CD4-positive, alpha-beta T cell treated with Interleukin-10 for 1 hour (primary cell): ENCODE measurements at regions not wholly inside any gene's neighbourhood (a gene's known extent, or its start where the extent isn't known, plus 50 kb on each side); places are given as distances from the start of the nearest gene placed in this dataset.
"Not testable (repeated sequence)": the region's sequence is repeated elsewhere in the genome, so short reads cannot be mapped to it uniquely, and the experiment has no call there.

Experiments
- DNase-seq: peaks from one replicate; pipeline ENCODE4 v3.0.0-alpha.2; 2020

- no peak for DNase-seq
Measured at GRCh38 chr6:134666125-134666524, 283.8 kb downstream of the ALDH8A1 start.

GRCh38 chr6:134665029-134665723, 284.7 kb downstream of the ALDH8A1 start:
- DNase-seq: no peak

- DNase-seq: no peak
Measured at GRCh38 chr6:134663800-134664535, 285.9 kb downstream of the ALDH8A1 start.

- no peak for DNase-seq
Measured at GRCh38 chr6:134663356-134663755, 286.5 kb downstream of the ALDH8A1 start.

GRCh38 chr6:134662077-134662700, 287.7 kb downstream of the ALDH8A1 start:
- DNase-seq: no peak

GRCh38 chr6:134659885-134660284, 290.0 kb downstream of the ALDH8A1 start:
- not testable (repeated sequence) for DNase-seq

GRCh38 chr6:134658596-134658995, 291.3 kb downstream of the ALDH8A1 start:
- DNase-seq: no peak

GRCh38 chr6:134657751-134658527, 292.0 kb downstream of the ALDH8A1 start:
- no peak for DNase-seq

- no peak for DNase-seq
Measured at GRCh38 chr6:134657343-134657742, 292.6 kb downstream of the ALDH8A1 start.

GRCh38 chr6:134654751-134655150, 295.1 kb downstream of the ALDH8A1 start:
- no peak for DNase-seq

- DNase-seq: no peak
Measured at GRCh38 chr6:134651519-134651918, 298.4 kb downstream of the ALDH8A1 start.

- DNase-seq: no peak
Measured at GRCh38 chr6:134647861-134648260, 302.0 kb downstream of the ALDH8A1 start.

GRCh38 chr6:134642819-134643218, 307.1 kb downstream of the ALDH8A1 start:
- DNase-seq: no peak

GRCh38 chr6:134642279-134642678, 307.6 kb downstream of the ALDH8A1 start:
- no peak for DNase-seq

- peak; percentile 85 for DNase-seq
Measured at GRCh38 chr6:134640975-134641429, 308.9 kb downstream of the ALDH8A1 start.

GRCh38 chr6:134640229-134640628, 309.7 kb downstream of the ALDH8A1 start:
- no peak for DNase-seq

GRCh38 chr6:134637847-134638437, 312.0 kb downstream of the ALDH8A1 start:
- DNase-seq: no peak

- no peak for DNase-seq
Measured at GRCh38 chr6:134637282-134637681, 312.6 kb downstream of the ALDH8A1 start.

GRCh38 chr6:134636186-134636799, 313.6 kb downstream of the ALDH8A1 start:
- DNase-seq: peak; percentile 53

- DNase-seq: no peak
Measured at GRCh38 chr6:134634966-134635365, 314.9 kb downstream of the ALDH8A1 start.

- no peak for DNase-seq
Measured at GRCh38 chr6:134634466-134634865, 315.4 kb downstream of the ALDH8A1 start.
